ENCODE measurements at regions not wholly inside any gene's neighbourhood (a gene's known extent, or its start where the extent isn't known, plus 50 kb on each side); places are given as distances from the start of the nearest gene placed in this dataset.

- no peaks in the 10 kb centered on the region for H3K4me1 ChIP-seq
- H3K27me3 ChIP-seq, result no peaks in the 10 kb centered on the region
- no peak for TF ChIP-seq EP300 (IDR thresholded peaks at IDR 0.05)
- no peaks in the 10 kb centered on the region for H3K36me3 ChIP-seq
- H3K27ac ChIP-seq, result no peak overlapping the region
- no peak overlapping the region for H3K4me3 ChIP-seq
- H3K9me3 ChIP-seq, result no peaks in the 10 kb centered on the region
- WGBS, 2 donors, result 17 to 25% methylated on average over 2 of the region's 2 CpGs
- no peak for DNase-seq (ENCODE audit: low spot score in 2 of 2)
Measured at GRCh38 chr4:188242041-188242440, 102.8 kb downstream of the TRIML1 start.

DNA sequence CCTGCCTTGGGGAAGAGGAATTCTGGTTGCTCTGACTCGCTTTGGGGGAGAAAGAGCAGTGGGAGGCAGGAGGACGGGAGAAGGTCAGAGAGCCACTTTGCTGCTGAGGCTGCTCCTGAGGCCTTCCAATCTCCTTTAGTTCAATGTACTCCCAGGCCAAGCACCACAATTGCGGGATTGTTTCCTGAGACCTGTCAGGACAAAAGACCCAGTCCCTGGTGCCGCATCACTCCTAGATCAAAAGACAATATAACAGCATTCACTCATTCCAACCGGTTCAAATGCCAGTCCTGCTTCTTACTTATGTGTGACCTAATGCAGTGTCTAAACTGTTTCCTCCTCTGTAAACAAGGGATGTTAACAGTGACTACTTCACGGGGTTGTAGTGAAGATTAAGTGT, 106.4 kb downstream of the TRIML1 start:
- no peaks in the 10 kb centered on the region for H3K27me3 ChIP-seq
- H3K4me3 ChIP-seq, result no peak overlapping the region
- 60 to 61% methylated on average over 6 of the region's 6 CpGs for WGBS, 2 donors
- no peak for DNase-seq (ENCODE audit: low spot score in 2 of 2)
- H3K36me3 ChIP-seq, result no peaks in the 10 kb centered on the region
- TF ChIP-seq, protein P1, sequence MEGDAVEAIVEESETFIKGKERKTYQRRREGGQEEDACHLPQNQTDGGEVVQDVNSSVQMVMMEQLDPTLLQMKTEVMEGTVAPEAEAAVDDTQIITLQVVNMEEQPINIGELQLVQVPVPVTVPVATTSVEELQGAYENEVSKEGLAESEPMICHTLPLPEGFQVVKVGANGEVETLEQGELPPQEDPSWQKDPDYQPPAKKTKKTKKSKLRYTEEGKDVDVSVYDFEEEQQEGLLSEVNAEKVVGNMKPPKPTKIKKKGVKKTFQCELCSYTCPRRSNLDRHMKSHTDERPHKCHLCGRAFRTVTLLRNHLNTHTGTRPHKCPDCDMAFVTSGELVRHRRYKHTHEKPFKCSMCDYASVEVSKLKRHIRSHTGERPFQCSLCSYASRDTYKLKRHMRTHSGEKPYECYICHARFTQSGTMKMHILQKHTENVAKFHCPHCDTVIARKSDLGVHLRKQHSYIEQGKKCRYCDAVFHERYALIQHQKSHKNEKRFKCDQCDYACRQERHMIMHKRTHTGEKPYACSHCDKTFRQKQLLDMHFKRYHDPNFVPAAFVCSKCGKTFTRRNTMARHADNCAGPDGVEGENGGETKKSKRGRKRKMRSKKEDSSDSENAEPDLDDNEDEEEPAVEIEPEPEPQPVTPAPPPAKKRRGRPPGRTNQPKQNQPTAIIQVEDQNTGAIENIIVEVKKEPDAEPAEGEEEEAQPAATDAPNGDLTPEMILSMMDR (IDR thresholded peaks at IDR 0.05), result no peak
- no peak for TF ChIP-seq EP300 (IDR thresholded peaks at IDR 0.05)
- no peak for TF ChIP-seq POLR2A (IDR thresholded peaks at IDR 0.05)
- H3K4me1 ChIP-seq, result no peaks in the 10 kb centered on the region
- no peak overlapping the region for H3K27ac ChIP-seq
- no peaks in the 10 kb centered on the region for H3K9me3 ChIP-seq

DNA sequence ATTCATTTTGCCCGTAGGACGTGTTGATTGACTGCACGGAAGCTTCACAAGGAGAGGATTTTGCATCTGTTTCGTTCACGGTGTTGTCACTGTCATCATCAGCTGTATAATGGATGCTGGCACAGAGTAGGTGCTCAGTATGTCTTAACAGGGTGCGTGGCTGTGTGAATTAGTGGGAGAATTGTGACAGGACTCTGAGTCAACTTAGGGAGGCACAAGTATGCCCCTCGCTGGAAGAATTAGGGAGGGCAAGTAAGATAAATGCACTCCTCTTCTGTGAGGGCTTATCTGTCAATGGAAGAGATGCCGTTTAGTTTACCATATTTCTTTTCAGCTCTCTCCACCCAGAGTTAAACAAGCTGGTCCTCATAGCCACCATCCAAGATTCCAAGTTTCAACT, 107.2 kb downstream of the TRIML1 start:
- Histone ChIP-seq H3K27ac (no peak overlapping the region), H3K27me3 (no peaks in the 10 kb centered on the region), H3K36me3 (no peaks in the 10 kb centered on the region), H3K4me3 (no peak overlapping the region), H3K9me3 (no peaks in the 10 kb centered on the region), H3K4me1 (no peaks in the 10 kb centered on the region)
- 73 to 79% methylated on average over 8 of the region's 8 CpGs for WGBS, 2 donors
- TF ChIP-seq POLR2A (IDR thresholded peaks at IDR 0.05) (no peak), EP300 (IDR thresholded peaks at IDR 0.05) (no peak)
- TF ChIP-seq, protein P1 (IDR thresholded peaks at IDR 0.05), result no peak
- DNase-seq (ENCODE audit: low spot score in 2 of 2), result no peak

DNA sequence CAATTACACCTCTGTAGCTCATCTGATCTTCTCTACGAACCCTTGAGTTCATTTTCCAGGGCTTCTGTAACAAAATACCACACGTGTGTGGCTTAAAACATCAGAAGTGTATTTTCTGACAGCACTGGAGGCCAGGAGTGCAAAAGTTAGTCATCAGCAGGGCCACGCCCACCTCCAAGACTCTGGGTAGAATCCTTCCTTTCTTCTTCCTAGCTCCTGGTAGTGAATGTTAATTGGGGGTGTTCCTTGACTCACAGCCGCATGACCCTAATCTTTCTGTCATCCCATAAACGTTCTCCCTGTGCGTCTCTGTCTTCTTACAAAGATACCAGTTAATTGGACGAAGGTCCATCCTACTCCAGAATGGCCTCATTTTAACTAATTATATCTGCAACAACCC, 115.0 kb downstream of the TRIML1 start:
- TF ChIP-seq EP300 (IDR thresholded peaks at IDR 0.05) (no peak), POLR2A (IDR thresholded peaks at IDR 0.05) (no peak)
- TF ChIP-seq, protein P1 (IDR thresholded peaks at IDR 0.05), result no peak
- H3K27ac ChIP-seq, result no peak overlapping the region

GRCh38 chr4:188262464-188262863, 123.2 kb downstream of the TRIML1 start:
- TF ChIP-seq POLR2A (IDR thresholded peaks at IDR 0.05), result no peak
- TF ChIP-seq, protein P1 (IDR thresholded peaks at IDR 0.05), result no peak
- TF ChIP-seq EP300 (IDR thresholded peaks at IDR 0.05), result no peak
- H3K4me1 ChIP-seq, result no peaks in the 10 kb centered on the region
- H3K27me3 ChIP-seq, result no peaks in the 10 kb centered on the region
- 79 to 85% methylated on average over 10 of the region's 10 CpGs for WGBS, 2 donors
- no peak overlapping the region for H3K27ac ChIP-seq
- no peaks in the 10 kb centered on the region for H3K36me3 ChIP-seq
- no peak overlapping the region for H3K4me3 ChIP-seq
- H3K9me3 ChIP-seq, result no peaks in the 10 kb centered on the region
- no peak for DNase-seq (ENCODE audit: low spot score in 2 of 2)

More for the DNA sequence above, 115.0 kb downstream of the TRIML1 start:
- H3K36me3 ChIP-seq, result no peaks in the 10 kb centered on the region
- no peak for DNase-seq (ENCODE audit: low spot score in 2 of 2)
- 71 to 80% methylated on average over 7 of the region's 7 CpGs for WGBS, 2 donors
- no peaks in the 10 kb centered on the region for H3K9me3 ChIP-seq
- no peaks in the 10 kb centered on the region for H3K27me3 ChIP-seq
- H3K4me3 ChIP-seq, result no peak overlapping the region
- no peaks in the 10 kb centered on the region for H3K4me1 ChIP-seq

GRCh38 chr4:188263321-188263720, 124.1 kb downstream of the TRIML1 start:
- TF ChIP-seq, protein P1 (IDR thresholded peaks at IDR 0.05), result no peak
- TF ChIP-seq POLR2A (IDR thresholded peaks at IDR 0.05) (no peak), EP300 (IDR thresholded peaks at IDR 0.05) (no peak)
- WGBS, 2 donors, result 83 to 90% methylated on average over 5 of the region's 5 CpGs

More at GRCh38 chr4:188263321-188263720, 124.1 kb downstream of the TRIML1 start:
- no peaks in the 10 kb centered on the region for H3K4me1 ChIP-seq
- H3K9me3 ChIP-seq, result no peaks in the 10 kb centered on the region
- H3K4me3 ChIP-seq, result no peak overlapping the region
- H3K27ac ChIP-seq, result no peak overlapping the region
- DNase-seq (ENCODE audit: low spot score in 2 of 2), result no peak
- no peaks in the 10 kb centered on the region for H3K27me3 ChIP-seq
- no peaks in the 10 kb centered on the region for H3K36me3 ChIP-seq
